NCI-H774 (cell line): ENCODE measurements at regions not wholly inside any gene's neighbourhood (a gene's known extent, or its start where the extent isn't known, plus 50 kb on each side); places are given as distances from the start of the nearest gene placed in this dataset.

Source experiments
- DNase-seq: peaks from one replicate; lab custom pipeline; 2025; lab: John Stamatoyannopoulos, UW

GRCh38 chr7:123401295-123401694, 133.1 kb downstream of the IQUB start:
- DNase-seq: no peak

DNA sequence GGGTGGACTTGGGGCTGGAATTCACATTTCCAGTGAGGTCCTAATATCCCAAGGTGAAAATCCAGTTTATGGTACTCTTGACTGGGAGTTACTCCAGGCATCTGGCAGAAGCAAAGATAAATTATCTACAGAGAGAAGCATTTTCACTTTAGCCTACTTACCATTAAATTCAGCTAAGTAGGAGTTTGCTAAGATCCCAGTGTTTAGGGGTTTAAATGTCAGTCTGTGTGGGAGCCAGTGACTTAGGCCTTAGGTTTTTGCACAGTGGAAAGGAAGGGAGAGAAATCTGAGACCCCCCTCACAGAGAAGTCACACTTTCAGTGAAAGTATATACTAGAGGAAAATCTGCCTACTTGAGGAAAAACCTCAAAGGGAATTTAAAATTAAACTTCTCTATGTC, 134.2 kb downstream of the IQUB start:
- DNase-seq: no peak

- no peak for DNase-seq
Observed at GRCh38 chr7:123398921-123399320, 135.5 kb downstream of the IQUB start.

DNA sequence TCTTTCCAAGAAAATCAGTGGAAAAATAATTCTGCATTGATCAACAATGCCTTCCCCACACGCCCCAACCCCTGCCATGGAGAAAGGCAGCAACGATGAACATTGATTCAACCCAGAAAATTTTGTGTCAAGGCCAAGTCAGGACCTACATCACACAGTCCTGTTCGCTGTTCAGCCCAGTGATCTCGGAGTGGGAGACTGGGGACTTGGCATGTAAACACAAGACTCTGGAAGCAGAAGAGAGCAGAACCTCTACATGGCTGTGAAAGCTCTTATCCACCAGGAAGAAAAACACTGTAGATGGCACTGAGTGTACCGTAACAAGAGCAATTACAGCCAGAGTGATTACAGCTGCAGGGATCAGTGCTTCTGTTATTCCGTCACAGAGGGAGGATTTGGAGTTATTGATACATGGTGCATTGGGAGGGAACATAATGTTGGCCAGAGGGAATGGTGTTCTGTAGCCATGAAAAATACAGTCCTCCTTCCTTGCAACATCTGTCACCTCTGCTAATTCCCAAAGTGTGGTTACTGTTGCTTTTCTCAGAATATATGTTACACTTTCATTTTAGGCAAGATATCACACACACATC, 136.6 kb downstream of the IQUB start:
- no peak for DNase-seq

GRCh38 chr7:123393623-123394022, 140.8 kb downstream of the IQUB start:
- no peak for DNase-seq

- no peak for DNase-seq
Observed at GRCh38 chr7:123372368-123372767, 162.0 kb downstream of the IQUB start.

DNA sequence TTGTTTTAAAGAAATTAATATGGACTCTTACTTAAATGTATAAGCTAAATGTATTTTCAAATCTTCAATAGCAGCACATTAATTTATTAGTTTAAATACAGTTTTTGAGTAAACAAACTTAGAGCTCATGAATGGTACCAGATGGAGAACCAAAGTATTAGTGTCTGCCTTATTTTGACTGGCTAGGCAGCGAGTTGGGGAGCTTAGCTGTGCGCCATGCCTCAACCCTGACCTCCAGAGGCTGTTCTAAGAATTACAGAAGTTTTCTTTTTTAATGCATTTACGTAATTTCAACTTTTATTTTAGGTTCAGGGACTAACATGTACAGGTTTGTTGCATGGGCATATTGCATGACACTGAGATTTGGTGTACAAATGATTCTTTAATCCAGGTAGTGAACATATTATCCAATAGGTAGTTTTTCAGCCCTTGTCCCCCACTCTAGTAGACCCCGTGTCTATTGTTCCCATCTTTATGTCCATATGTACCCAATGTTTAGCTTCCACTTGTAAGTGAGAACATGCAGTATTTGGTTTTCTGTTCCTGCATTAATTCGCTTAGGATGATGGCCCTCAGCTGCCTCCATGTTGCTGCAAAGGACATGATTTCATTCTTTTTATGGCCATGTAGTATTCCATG, 166.8 kb downstream of the IQUB start:
- DNase-seq: no peak

DNA sequence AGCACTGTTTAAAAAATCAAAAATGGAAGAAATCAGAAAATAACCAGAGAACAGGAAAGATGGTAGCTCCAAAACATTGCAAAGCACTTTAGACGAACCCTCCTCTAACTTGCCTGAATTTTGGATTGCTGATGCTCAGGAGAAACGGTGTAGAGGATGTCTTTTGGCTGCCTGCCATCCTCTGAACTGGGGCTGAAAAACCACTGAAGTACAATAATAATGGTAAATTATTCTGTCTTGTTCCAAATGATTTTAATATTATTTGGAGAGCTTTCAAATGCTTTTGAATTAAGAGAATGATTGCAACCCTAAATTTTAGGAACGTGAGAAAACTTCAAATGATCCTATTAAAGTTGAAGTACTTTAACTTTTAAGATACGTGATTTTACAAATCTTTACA, 167.3 kb upstream of the SLC13A1 start:
- DNase-seq: no peak

GRCh38 chr7:123366626-123367025, 166.9 kb upstream of the SLC13A1 start:
- DNase-seq: no peak

- DNase-seq: no peak
Observed at GRCh38 chr7:123360631-123361030, 160.9 kb upstream of the SLC13A1 start.

- peak; percentile 20 for DNase-seq
Observed at GRCh38 chr7:123355576-123356190, 155.9 kb upstream of the SLC13A1 start.

GRCh38 chr7:123352973-123353372, 153.2 kb upstream of the SLC13A1 start:
- no peak for DNase-seq

DNA sequence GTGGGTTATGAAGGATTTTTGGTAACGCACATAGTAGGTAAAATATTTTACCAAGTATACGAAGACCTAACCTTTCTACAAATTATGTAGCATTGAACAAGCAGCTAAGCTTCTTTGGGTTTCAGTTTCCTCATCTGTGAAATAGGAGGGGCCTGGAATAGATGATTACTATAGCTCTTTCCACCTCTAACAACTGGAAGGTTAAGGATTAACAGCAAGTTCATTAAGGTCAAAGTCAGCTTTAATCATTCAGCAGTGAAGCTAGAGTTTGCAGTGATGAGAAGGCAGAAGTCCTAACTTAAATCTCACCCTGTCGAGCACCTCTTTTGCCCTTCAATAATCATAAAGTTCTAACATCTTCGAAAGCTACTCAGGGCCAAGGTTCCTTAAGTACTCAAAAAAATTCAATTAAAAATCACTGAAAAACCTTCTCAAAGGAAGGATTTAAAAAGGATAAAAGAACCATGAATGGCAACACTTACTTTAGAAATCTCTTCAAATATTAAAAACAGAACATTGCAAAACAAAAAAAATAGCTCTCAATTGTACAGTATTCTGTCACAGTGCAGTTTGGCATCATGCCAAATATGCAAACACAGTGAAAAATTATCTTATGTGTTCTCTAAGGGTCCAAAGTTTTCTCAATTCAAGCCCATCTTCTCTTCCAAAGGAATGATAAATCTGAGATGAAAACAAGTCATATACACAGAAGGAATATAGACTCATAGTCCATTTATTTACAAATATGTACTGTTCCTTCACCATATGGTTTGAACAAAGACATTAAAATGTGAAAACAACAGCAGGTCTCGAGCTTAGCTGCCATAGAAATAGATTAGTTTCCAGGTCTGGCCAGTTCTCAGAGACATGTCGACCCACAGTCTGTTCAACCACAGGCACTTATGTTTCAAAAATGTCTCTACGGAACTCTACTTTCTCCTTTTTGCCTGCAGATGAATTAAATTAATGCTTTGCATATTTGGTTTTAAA, 152.0 kb upstream of the SLC13A1 start:
- no peak for DNase-seq

- DNase-seq: no peak
Observed at GRCh38 chr7:123351027-123351426, 151.3 kb upstream of the SLC13A1 start.

DNA sequence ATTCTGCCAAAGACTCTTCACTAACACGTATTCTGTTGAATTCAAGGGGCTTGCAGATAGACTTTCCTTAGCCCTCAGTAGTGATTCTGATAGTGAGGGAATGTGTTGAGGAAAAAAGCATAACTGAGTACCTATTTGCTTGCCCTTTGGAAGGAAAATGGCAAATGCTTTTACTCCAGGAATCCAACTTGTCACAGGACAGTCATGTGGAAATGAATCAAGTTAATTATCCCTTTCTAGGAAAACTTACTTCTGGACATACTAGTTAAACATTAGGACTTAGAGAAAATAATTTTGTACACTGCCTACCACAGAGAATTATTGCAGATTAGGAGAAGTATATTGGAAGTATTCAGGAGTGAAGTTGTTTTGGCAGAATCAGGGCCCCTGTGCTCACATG, 148.9 kb upstream of the SLC13A1 start:
- DNase-seq: no peak

DNA sequence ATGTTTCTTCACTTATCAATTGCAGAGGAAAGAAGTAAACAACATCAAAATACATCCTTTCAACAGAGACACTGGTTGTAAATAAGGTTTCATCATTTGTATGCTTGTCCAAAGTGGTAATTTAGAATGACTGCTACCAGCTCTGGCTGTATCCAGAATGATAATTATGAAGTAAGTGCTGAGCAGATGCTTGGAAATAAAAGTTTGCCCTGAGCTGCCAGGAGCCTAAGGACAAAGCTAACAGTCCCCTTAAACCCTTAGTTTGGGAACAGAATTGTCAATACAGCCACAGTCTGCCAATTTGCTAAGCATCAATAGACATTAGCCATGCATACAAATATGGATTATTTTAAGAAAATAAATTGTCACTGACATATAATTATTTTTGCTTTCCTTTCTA, 147.0 kb upstream of the SLC13A1 start:
- DNase-seq: no peak

GRCh38 chr7:123343611-123344010, 143.8 kb upstream of the SLC13A1 start:
- no peak for DNase-seq

DNA sequence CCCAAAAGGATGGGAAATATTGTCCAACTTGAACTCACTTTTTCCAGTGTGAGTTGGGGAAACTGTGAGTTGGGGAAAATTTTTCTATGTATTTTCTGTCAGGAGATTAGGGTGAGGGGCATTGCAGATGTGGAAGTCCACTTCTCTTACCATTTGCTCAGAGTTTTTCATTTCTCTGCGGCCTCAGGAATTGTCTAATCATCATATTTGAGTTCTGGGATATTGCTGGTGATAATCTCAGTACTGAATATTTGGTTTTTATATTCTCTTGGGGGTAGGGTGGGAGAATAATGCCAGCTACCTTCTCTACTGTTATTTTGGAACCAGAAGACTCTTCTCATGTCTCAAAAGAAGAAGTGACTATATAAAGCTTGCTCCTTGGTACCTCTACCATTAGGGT, 141.3 kb upstream of the SLC13A1 start:
- no peak for DNase-seq

GRCh38 chr7:123338688-123339087, 138.9 kb upstream of the SLC13A1 start:
- DNase-seq: no peak

DNA sequence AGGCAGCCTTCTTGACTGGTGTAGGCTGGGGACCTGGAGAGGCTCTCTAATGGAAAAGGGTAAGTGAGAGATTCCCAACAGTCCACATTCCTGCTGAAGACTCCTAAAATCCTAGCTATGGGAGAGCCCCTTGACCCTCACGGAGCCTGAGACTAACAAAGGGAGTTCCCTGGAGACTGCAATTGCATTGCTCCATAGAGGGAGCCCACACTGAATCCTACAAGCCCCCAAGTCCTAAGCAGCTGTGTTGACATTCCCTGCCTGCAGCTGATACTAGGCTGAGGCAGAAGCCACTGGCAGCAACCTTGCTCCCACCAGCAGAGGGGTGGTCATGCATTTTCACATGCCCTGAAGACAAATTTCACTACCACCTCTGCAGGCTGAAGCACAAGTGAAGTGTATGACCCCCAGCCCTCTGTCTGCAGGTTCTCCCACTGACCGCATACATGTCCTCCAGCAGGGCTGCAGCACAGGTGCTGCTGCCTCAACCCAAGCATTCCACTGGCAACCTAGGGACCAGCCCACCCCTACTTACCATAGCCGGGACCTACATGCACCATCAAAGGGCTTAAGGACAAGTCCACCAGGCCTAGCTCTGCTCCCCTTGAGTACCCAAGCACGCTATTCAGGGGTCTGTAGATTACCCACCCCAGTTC, 130.3 kb upstream of the SLC13A1 start:
- no peak for DNase-seq

DNA sequence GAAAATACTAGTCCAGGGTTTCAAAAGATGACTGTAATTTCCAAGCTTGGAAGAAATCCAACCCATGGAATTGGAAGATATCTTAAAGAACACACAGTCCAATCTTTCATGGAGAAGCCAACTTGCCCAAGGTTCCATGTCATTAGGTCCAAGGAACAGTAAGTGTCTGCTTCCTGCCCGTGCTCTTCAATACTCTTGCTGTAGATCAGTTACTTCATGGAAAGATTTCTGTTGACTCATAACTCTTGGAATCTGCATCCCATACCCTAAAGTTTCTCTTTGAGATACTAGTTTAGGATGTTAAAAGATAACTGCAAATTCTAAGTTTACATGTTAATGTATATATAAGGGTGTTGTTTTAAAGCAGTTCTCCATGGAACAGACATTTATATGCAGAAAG, 127.9 kb upstream of the SLC13A1 start:
- DNase-seq: no peak

- DNase-seq: no peak
Observed at GRCh38 chr7:123324283-123324682, 124.5 kb upstream of the SLC13A1 start.
